OCI-LY3 (cell line): ENCODE measurements at regions not wholly inside any gene's neighbourhood (a gene's known extent, or its start where the extent isn't known, plus 50 kb on each side); places are given as distances from the start of the nearest gene placed in this dataset.

Experiments used
- H2AFZ ChIP-seq: fragments of 200-600, 300-600 bp; shearing (Covaris generic); 2 replicates; pipeline ENCODE4 v1.6.0; 2014; ENCODE audit warnings: antibody characterized with exemption, low read depth, low read length
- H3K27ac ChIP-seq: fragments of 200-600, 300-600 bp; sonication (generic); 2 replicates; pipeline ENCODE4 v1.5.1; 2014; ENCODE audit warnings: mild to moderate bottlenecking, low read length, moderate library complexity, mixed read lengths
- H3K27me3 ChIP-seq: fragments of 200-600, 300-600 bp; sonication (generic); 2 replicates; pipeline ENCODE4 v1.6.1; 2014; ENCODE audit warnings: low read depth, low read length, mixed read lengths
- H3K36me3 ChIP-seq: fragments of 200-600, 300-600 bp; sonication (generic); replicated peaks from 2 replicates; pipeline ENCODE3; 2014; ENCODE audit warnings: low read depth, low read length, mixed read lengths
- H3K4me1 ChIP-seq: fragments of 300-600, 200-600 bp; sonication (generic); 2 replicates; pipeline ENCODE4 v1.6.1; 2014; ENCODE audit warnings: low read length, mixed read lengths
- H3K4me2 ChIP-seq: fragments of 200-600, 300-600 bp; sonication (generic); 2 replicates; pipeline ENCODE4 v1.6.1; 2014; ENCODE audit warnings: low read length, mixed read lengths
- H3K4me3 ChIP-seq: fragments of 300-600, 200-600 bp; sonication (generic); 2 replicates; pipeline ENCODE4 v1.5.1; 2014; ENCODE audit warnings: antibody characterized with exemption, mild to moderate bottlenecking, low read length, moderate library complexity
- H3K79me2 ChIP-seq: fragments of 300-600, 200-600 bp; shearing (Covaris generic); 2 replicates; pipeline ENCODE4 v1.6.1; 2014; ENCODE audit warnings: mild to moderate bottlenecking, low read length, mixed read lengths
- H3K9ac ChIP-seq: fragments of 300-600, 200-600 bp; shearing (Covaris generic); 2 replicates; pipeline ENCODE4 v1.6.0; 2014; ENCODE audit warnings: mild to moderate bottlenecking, low read length, moderate library complexity
- H3K9me3 ChIP-seq: fragments of 200-600, 300-600 bp; shearing (Covaris generic); 2 replicates; pipeline ENCODE4 v1.6.1; 2014; ENCODE audit warnings: low read length, mixed read lengths; ENCODE audit not compliant: insufficient read depth
- H4K20me1 ChIP-seq: fragments of 200-600, 300-600 bp; sonication (generic); 2 replicates; pipeline ENCODE4 v1.6.1; 2016; ENCODE audit warnings: low read length, mixed read lengths; ENCODE audit not compliant: insufficient read depth
- EZH2phosphoT487 ChIP-seq: fragments of 200-600 bp; shearing (Covaris generic); IDR thresholded peaks from 2 replicates; pipeline ENCODE4 v1.6.1; 2018; ENCODE audit warnings: antibody characterized with exemption, mixed run types, low read depth
- TF ChIP-seq, protein P1 (sequence below): fragments of 200-600, 300-600 bp; sonication (generic); IDR thresholded peaks from 2 replicates; pipeline ENCODE4 v1.5.1; 2014; ENCODE audit warnings: antibody characterized with exemption, low read length, low read depth

DNA sequence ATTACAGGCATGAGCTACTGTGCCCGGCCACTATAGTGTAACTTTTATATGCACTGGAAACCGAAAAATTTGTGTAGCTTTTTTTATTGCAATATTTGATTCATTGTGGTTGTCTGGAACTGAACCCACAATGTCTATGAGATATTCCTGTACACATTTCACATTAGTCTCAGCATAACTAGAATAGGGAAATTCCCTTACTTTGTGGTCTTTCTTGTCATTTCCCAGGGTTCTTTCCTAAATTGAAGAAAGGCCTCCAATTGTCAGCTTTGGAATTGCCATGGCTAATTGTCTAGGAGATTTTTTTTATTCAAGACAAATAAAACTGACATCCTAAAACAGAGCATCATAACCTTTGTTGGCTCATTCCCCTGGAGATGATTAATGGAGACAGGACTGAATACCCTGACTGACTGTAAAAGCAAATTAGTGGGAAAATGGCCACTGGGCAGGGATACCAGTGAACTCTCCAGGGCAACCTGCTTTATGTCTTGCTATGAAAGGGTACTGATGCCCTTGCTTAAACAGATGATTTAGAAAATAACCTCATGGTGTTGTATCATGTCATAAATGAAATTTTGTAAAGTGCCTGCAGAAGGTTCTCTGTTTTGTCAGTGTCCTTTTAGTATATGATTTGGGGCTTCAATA lies 576.9 kb downstream of the RFPL4B start:
- Histone ChIP-seq H3K27me3 (no peaks in the 10 kb centered on the region), H3K27ac (no peak overlapping the region), H2AFZ (no peak overlapping the region), H3K36me3 (no peaks in the 10 kb centered on the region), H3K9me3 (no peaks in the 10 kb centered on the region), H3K4me2 (no peak overlapping the region), H3K4me3 (no peak overlapping the region), H3K4me1 (no peaks in the 10 kb centered on the region), H4K20me1 (no peaks in the 10 kb centered on the region), H3K9ac (no peak overlapping the region), H3K79me2 (no peaks in the 10 kb centered on the region)
- TF ChIP-seq, protein P1, sequence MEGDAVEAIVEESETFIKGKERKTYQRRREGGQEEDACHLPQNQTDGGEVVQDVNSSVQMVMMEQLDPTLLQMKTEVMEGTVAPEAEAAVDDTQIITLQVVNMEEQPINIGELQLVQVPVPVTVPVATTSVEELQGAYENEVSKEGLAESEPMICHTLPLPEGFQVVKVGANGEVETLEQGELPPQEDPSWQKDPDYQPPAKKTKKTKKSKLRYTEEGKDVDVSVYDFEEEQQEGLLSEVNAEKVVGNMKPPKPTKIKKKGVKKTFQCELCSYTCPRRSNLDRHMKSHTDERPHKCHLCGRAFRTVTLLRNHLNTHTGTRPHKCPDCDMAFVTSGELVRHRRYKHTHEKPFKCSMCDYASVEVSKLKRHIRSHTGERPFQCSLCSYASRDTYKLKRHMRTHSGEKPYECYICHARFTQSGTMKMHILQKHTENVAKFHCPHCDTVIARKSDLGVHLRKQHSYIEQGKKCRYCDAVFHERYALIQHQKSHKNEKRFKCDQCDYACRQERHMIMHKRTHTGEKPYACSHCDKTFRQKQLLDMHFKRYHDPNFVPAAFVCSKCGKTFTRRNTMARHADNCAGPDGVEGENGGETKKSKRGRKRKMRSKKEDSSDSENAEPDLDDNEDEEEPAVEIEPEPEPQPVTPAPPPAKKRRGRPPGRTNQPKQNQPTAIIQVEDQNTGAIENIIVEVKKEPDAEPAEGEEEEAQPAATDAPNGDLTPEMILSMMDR = no peak
- TF ChIP-seq EZH2phosphoT487 = no peak

DNA sequence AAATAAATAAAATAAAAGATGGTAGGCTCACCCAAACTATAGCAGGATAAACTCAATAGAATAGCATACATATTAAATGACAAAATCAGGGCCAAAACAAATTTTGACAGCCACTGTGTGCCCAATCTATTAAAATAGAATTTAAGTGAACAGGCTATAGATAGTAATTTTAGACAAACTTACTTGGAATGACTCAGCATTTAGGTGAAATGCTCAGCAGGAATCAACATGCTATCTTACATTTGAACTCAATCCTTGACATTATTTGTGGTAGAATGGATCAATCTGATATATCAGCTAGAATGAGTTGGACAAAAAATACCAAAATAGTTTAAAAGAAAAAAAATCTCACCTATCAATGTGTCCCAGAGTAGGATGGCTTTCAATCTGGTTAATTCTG lies 578.6 kb downstream of the RFPL4B start:
- Histone ChIP-seq H3K27ac (no peak overlapping the region), H3K9me3 (no peaks in the 10 kb centered on the region), H3K36me3 (no peaks in the 10 kb centered on the region), H3K4me3 (no peak overlapping the region), H4K20me1 (no peaks in the 10 kb centered on the region), H3K9ac (no peak overlapping the region), H3K27me3 (no peaks in the 10 kb centered on the region), H2AFZ (no peak overlapping the region), H3K79me2 (no peaks in the 10 kb centered on the region), H3K4me2 (no peak overlapping the region), H3K4me1 (no peaks in the 10 kb centered on the region)
- TF ChIP-seq, protein P1 = no peak
- no peak for TF ChIP-seq EZH2phosphoT487

- TF ChIP-seq EZH2phosphoT487 = no peak
- TF ChIP-seq, protein P1 = no peak
- H4K20me1 ChIP-seq = no peaks in the 10 kb centered on the region
- no peaks in the 10 kb centered on the region for H3K9me3 ChIP-seq
- no peak overlapping the region for H2AFZ ChIP-seq
- no peak overlapping the region for H3K4me3 ChIP-seq
- no peaks in the 10 kb centered on the region for H3K4me1 ChIP-seq
- H3K27ac ChIP-seq = no peak overlapping the region
- H3K9ac ChIP-seq = no peak overlapping the region
- no peaks in the 10 kb centered on the region for H3K79me2 ChIP-seq
- H3K27me3 ChIP-seq = no peaks in the 10 kb centered on the region
- no peaks in the 10 kb centered on the region for H3K36me3 ChIP-seq
- no peak overlapping the region for H3K4me2 ChIP-seq
These were observed 580.7 kb downstream of the RFPL4B start for GRCh38 chr6:112927641-112928320.

GRCh38 chr6:112929641-112930040 lies 582.5 kb downstream of the RFPL4B start:
- Histone ChIP-seq H3K9me3 (no peaks in the 10 kb centered on the region), H2AFZ (no peak overlapping the region), H3K4me2 (no peak overlapping the region), H3K4me1 (no peaks in the 10 kb centered on the region), H3K4me3 (no peak overlapping the region), H3K79me2 (no peaks in the 10 kb centered on the region), H3K27ac (no peak overlapping the region), H3K27me3 (no peaks in the 10 kb centered on the region), H3K36me3 (no peaks in the 10 kb centered on the region), H4K20me1 (no peaks in the 10 kb centered on the region), H3K9ac (no peak overlapping the region)
- TF ChIP-seq, protein P1 = no peak
- no peak for TF ChIP-seq EZH2phosphoT487
